Fibroblast of pulmonary artery (primary cell): ENCODE measurements at regions not wholly inside any gene's neighbourhood (a gene's known extent, or its start where the extent isn't known, plus 50 kb on each side); places are given as distances from the start of the nearest gene placed in this dataset.

ENCODE experiments used
- DNase-seq: peaks from one replicate; pipeline ENCODE4 v3.0.0-alpha.2; 2010; ENCODE audit warnings: low read depth
- H3K4me3 ChIP-seq: replicated peaks from 2 replicates; pipeline ENCODE4 v1.5.1; 2011; ENCODE audit warnings: low read depth, mild to moderate bottlenecking, control low read depth, low read length, moderate library complexity
- CTCF ChIP-seq: IDR thresholded peaks from 2 replicates; pipeline ENCODE4 v1.5.1; 2011; ENCODE audit warnings: mild to moderate bottlenecking, control low read depth, low read length, inconsistent platforms; ENCODE audit errors: missing control alignments

- no peak for DNase-seq
- H3K4me3 ChIP-seq = no peak overlapping the region
- TF ChIP-seq CTCF = no peak
Observed at GRCh38 chr6:10112871-10113549, 301.9 kb downstream of the TFAP2A start.

GRCh38 chr6:10111975-10112374 lies 302.9 kb downstream of the TFAP2A start:
- H3K4me3 ChIP-seq = no peak overlapping the region
- DNase-seq = no peak
- TF ChIP-seq CTCF = no peak

- no peak for TF ChIP-seq CTCF
- no peak overlapping the region for H3K4me3 ChIP-seq
- no peak for DNase-seq
Observed at GRCh38 chr6:10101551-10102252, 313.2 kb downstream of the TFAP2A start.

- no peak for DNase-seq
- no peak overlapping the region for H3K4me3 ChIP-seq
- no peak for TF ChIP-seq CTCF
Observed at GRCh38 chr6:10099529-10100140, 315.2 kb downstream of the TFAP2A start.

- TF ChIP-seq CTCF = no peak
- H3K4me3 ChIP-seq = no peak overlapping the region
- no peak for DNase-seq
Observed at GRCh38 chr6:10098756-10099528, 315.9 kb downstream of the TFAP2A start.

- DNase-seq = no peak
- H3K4me3 ChIP-seq = no peak overlapping the region
- TF ChIP-seq CTCF = no peak
Observed at GRCh38 chr6:10093282-10093681, 321.6 kb downstream of the TFAP2A start.
